ENCODE measurements at regions not wholly inside any gene's neighbourhood (a gene's known extent, or its start where the extent isn't known, plus 50 kb on each side); places are given as distances from the start of the nearest gene placed in this dataset.
A peak's percentile ranks its signal among the peaks of the same experiment; 100 is the strongest.
"Not testable (repeated sequence)": the region's sequence is repeated elsewhere in the genome, so short reads cannot be mapped to it uniquely, and the experiment has no call there.

DNA sequence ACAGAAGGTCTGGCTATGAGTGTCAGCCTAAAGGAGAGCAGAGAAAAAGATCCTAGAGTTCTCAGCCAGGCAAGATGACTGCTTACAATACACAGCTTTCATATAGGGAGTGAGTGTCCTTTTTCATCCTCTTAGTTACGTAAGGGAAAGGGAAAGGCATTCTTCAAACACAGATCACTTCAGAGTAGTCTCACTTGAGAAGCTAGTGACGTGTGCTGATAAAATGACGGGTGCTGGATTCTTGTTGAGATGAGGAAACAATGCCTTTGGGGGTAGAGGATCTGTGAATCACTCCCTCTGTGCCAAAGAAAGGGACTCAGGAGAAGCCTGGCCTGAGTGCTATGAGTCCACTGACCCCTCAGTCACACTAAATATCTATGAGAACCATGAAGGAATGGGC, 117.3 kb downstream of the QRSL1 start:
- 62 to 83% (median 82%) methylated on average over 3 of the region's 3 CpGs for WGBS, 5 donors
- DNase-seq: no peak
- TF ChIP-seq EP300 (IDR thresholded peaks at IDR 0.05) (no peak), POLR2AphosphoS5 (IDR thresholded peaks at IDR 0.05) (no peak), POLR2A (IDR thresholded peaks at IDR 0.05) (no peak)
- TF ChIP-seq, protein P1, sequence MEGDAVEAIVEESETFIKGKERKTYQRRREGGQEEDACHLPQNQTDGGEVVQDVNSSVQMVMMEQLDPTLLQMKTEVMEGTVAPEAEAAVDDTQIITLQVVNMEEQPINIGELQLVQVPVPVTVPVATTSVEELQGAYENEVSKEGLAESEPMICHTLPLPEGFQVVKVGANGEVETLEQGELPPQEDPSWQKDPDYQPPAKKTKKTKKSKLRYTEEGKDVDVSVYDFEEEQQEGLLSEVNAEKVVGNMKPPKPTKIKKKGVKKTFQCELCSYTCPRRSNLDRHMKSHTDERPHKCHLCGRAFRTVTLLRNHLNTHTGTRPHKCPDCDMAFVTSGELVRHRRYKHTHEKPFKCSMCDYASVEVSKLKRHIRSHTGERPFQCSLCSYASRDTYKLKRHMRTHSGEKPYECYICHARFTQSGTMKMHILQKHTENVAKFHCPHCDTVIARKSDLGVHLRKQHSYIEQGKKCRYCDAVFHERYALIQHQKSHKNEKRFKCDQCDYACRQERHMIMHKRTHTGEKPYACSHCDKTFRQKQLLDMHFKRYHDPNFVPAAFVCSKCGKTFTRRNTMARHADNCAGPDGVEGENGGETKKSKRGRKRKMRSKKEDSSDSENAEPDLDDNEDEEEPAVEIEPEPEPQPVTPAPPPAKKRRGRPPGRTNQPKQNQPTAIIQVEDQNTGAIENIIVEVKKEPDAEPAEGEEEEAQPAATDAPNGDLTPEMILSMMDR (IDR thresholded peaks at IDR 0.05): no peak

DNA sequence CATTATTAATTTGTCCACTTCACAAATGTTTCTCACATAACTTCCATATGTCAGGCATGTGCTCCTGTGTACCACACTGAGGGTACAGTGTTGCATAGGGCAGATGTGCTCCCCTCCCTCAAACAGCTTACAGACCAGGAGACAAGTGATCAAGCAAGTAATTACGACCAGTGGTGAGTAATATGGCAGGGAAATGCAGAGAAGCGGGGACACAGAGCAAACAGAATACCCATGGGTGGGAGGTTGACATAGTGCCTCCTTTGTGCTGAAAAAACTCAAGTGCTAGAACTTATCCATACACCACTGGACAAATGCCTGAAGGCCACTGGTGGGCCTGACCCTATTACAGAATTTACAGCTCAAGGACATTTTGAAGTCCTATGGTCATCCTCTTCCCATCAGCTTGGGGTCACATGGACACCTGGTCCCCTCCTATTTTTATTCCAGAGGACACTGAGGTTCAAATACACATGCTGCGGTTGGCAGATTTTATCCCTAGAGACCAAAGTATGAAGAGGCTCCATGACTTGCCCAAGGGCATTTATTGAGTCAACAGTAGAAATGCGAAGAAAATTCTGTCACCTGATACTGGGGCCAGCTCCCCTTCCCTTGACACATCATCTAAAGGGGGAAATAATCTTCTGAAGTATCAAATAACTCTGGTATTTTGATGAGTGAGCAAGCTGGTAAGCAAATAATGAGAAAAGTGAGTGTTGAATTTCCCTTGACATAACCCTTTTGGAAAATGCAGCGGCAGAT, 116.6 kb downstream of the QRSL1 start:
- H3K27ac ChIP-seq: no peak overlapping the region
- H3K4me3 ChIP-seq: no peak overlapping the region
- intact Hi-C loops (cut with DNase I; ENCODE audit: low total_unique reads): no loop called here
- H3K27me3 ChIP-seq: no peaks in the 10 kb centered on the region
- H3K9me3 ChIP-seq: peaks cover 0 to 7% (median 0%) of the 10 kb centered on the region in 4 donors
- H3K4me1 ChIP-seq: peaks cover 0 to 11% (median under 1%) of the 10 kb centered on the region in 4 donors
- TF ChIP-seq EP300 (IDR thresholded peaks at IDR 0.05) (no peak), POLR2A (IDR thresholded peaks at IDR 0.05) (no peak), POLR2AphosphoS5 (IDR thresholded peaks at IDR 0.05) (no peak)
- TF ChIP-seq, protein P1 (IDR thresholded peaks at IDR 0.05): no peak
- no peaks in the 10 kb centered on the region for H3K36me3 ChIP-seq
- no peak for DNase-seq
- 79 to 88% (median 83%) methylated on average over 5 of the region's 5 CpGs for WGBS, 5 donors

More for the DNA sequence above, 117.3 kb downstream of the QRSL1 start:
- no peaks in the 10 kb centered on the region for H3K36me3 ChIP-seq
- intact Hi-C loops (cut with DNase I; ENCODE audit: low total_unique reads): no loop called here
- no peaks in the 10 kb centered on the region for H3K27me3 ChIP-seq
- no peak overlapping the region for H3K27ac ChIP-seq
- peaks cover 4 to 15% (median 6%) of the 10 kb centered on the region in 4 donors for H3K4me1 ChIP-seq
- H3K9me3 ChIP-seq: peaks cover 0 to 7% (median 0%) of the 10 kb centered on the region in 4 donors
- H3K4me3 ChIP-seq: no peak overlapping the region

DNA sequence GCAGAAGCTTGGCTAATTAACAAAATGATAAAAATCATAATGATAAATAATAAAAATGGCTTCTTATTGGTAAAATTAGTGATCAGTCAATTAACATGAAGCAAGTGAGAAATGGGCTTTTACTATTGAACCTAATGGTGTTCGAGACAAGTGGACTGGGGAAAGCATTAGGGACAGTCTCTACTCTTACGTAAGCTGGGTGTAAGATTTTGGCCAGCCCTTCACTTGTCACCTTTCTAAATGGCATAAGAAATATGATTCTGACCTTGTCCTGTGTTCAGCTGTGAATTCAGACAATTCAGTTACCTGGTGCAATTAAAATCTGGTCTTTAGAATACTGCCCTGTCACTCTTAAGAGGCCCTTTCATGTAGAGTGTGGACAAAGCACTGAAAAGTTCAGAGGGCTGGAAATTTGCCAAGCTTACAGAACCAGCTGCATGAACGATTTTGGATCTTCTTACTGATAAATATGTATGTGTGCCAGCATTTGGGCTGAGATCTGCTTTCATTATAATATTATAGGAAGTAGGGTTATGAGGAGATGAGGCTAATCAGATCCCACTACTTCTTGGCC, 115.9 kb downstream of the QRSL1 start:
- H3K27me3 ChIP-seq: no peaks in the 10 kb centered on the region
- no peaks in the 10 kb centered on the region for H3K36me3 ChIP-seq
- intact Hi-C loops (cut with DNase I; ENCODE audit: low total_unique reads): no loop called here
- peak in 1 of 2 donors; percentile 45 for DNase-seq
- TF ChIP-seq EP300 (IDR thresholded peaks at IDR 0.05): no peak
- TF ChIP-seq POLR2AphosphoS5 (IDR thresholded peaks at IDR 0.05): no peak
- TF ChIP-seq POLR2A (IDR thresholded peaks at IDR 0.05): no peak
- TF ChIP-seq, protein P1 (IDR thresholded peaks at IDR 0.05): no peak
- WGBS, 5 donors: 42 to 66% (median 57%) methylated on average over 3 of the region's 3 CpGs
- no peak overlapping the region for H3K4me3 ChIP-seq
- peaks cover 0 to 3% (median 0%) of the 10 kb centered on the region in 4 donors for H3K4me1 ChIP-seq
- peaks cover 0 to 7% (median 0%) of the 10 kb centered on the region in 4 donors for H3K9me3 ChIP-seq
- no peak overlapping the region for H3K27ac ChIP-seq

DNA sequence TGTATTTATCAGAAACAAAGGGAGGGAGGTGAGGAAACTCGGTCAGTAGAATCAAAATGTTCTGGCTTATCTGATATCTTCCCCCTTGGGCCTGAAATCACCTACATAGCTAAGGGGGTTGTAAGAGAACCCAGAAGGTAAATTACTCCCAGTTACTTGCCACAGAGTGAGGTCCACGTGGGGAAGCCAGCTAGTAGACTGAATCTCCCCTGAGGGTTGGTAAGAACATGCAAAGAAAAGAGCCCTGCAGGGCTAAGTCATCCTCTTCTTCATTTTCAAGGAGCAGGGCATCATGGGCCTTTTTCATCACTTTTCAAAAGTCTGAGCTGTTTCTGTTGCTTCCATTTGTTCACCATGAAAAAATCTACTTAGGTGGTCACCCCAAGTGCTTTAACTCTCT, 115.4 kb downstream of the QRSL1 start:
- Histone ChIP-seq H3K4me1 (peaks cover 0 to 4% (median 0%) of the 10 kb centered on the region in 4 donors), H3K4me3 (no peak overlapping the region), H3K27me3 (no peaks in the 10 kb centered on the region), H3K36me3 (no peaks in the 10 kb centered on the region), H3K27ac (no peak overlapping the region), H3K9me3 (peaks cover 0 to 7% (median 0%) of the 10 kb centered on the region in 4 donors)
- intact Hi-C loops (cut with DNase I; ENCODE audit: low total_unique reads): no loop called here
- WGBS, 5 donors: 79 to 89% (median 85%) methylated on average over 2 of the region's 2 CpGs
- TF ChIP-seq POLR2A (IDR thresholded peaks at IDR 0.05) (no peak), POLR2AphosphoS5 (IDR thresholded peaks at IDR 0.05) (no peak), EP300 (IDR thresholded peaks at IDR 0.05) (no peak)
- TF ChIP-seq, protein P1 (IDR thresholded peaks at IDR 0.05): no peak
- DNase-seq: no peak

DNA sequence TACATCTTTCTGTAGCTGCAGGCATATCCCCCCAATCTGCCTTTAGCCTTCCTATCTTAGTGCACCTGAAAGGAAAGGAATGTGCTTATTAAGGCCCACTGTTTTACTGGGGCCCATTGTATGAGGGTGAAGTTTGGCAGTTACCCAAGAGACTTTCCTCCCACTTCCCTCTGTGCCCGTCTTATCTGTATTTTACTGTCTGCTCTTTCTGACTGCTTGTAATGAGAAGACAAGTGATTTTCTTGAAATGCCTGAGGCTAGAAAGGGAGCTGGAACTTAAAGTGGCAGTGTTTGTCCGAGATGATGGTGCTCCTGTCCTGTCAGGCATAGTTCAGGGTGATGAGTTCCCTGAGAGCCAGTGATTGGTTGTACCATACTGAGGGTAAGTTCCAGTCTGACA, 114.7 kb downstream of the QRSL1 start:
- H3K27me3 ChIP-seq; intact Hi-C loops (cut with DNase I; ENCODE audit: low total_unique reads); H3K9me3 ChIP-seq; H3K36me3 ChIP-seq; DNase-seq; H3K4me1 ChIP-seq; H3K27ac ChIP-seq; H3K4me3 ChIP-seq: not testable (repeated sequence)
- 45 to 70% (median 54%) methylated on average over 2 of the region's 2 CpGs for WGBS, 5 donors

Data from stomach (tissue), 8 donors.